HG03439 (cell line): ENCODE measurements at regions not wholly inside any gene's neighbourhood (a gene's known extent, or its start where the extent isn't known, plus 50 kb on each side); places are given as distances from the start of the nearest gene placed in this dataset.

Source experiments
- ATAC-seq: cut with Tn5 transposase; IDR thresholded peaks from one replicate; pipeline ENCODE4 v1.9.1; 2021; ENCODE audit warnings: mild to moderate bottlenecking, moderate library complexity; ENCODE audit not compliant: unreplicated experiment

- no peak for ATAC-seq
These were observed 144.3 kb upstream of the MTAP start for GRCh38 chr9:21657966-21658667.

GRCh38 chr9:21660976-21661375 lies 141.5 kb upstream of the MTAP start:
- no peak for ATAC-seq

- ATAC-seq = no peak
These were observed 140.8 kb upstream of the MTAP start for GRCh38 chr9:21661626-21662025.

- no peak for ATAC-seq
These were observed 133.9 kb upstream of the MTAP start for GRCh38 chr9:21668516-21668915.

GRCh38 chr9:21669701-21670100 lies 132.7 kb upstream of the MTAP start:
- no peak for ATAC-seq

GRCh38 chr9:21670374-21670773 lies 132.1 kb upstream of the MTAP start:
- ATAC-seq = no peak

- ATAC-seq = no peak
These were observed 130.3 kb upstream of the MTAP start for GRCh38 chr9:21672140-21672539.

- no peak for ATAC-seq
These were observed 129.7 kb upstream of the MTAP start for GRCh38 chr9:21672761-21673160.

GRCh38 chr9:21674894-21675293 lies 127.5 kb upstream of the MTAP start:
- no peak for ATAC-seq

GRCh38 chr9:21677387-21677786 lies 125.0 kb upstream of the MTAP start:
- no peak for ATAC-seq

GRCh38 chr9:21677834-21678233 lies 124.6 kb upstream of the MTAP start:
- ATAC-seq = no peak

- ATAC-seq = no peak
These were observed 123.0 kb upstream of the MTAP start for GRCh38 chr9:21679432-21679831.

- no peak for ATAC-seq
These were observed 121.8 kb upstream of the MTAP start for GRCh38 chr9:21680590-21680989.

- no peak for ATAC-seq
These were observed 120.8 kb upstream of the MTAP start for GRCh38 chr9:21681641-21682040.

GRCh38 chr9:21682381-21682780 lies 120.1 kb upstream of the MTAP start:
- no peak for ATAC-seq

- ATAC-seq = no peak
These were observed 119.5 kb upstream of the MTAP start for GRCh38 chr9:21682981-21683380.

GRCh38 chr9:21683484-21684175 lies 118.8 kb upstream of the MTAP start:
- no peak for ATAC-seq

GRCh38 chr9:21684231-21684630 lies 118.2 kb upstream of the MTAP start:
- no peak for ATAC-seq

- no peak for ATAC-seq
These were observed 117.5 kb upstream of the MTAP start for GRCh38 chr9:21684831-21685362.

GRCh38 chr9:21685502-21685901 lies 116.9 kb upstream of the MTAP start:
- ATAC-seq = no peak

- no peak for ATAC-seq
These were observed 115.7 kb upstream of the MTAP start for GRCh38 chr9:21686738-21687137.

- ATAC-seq = no peak
These were observed 115.1 kb upstream of the MTAP start for GRCh38 chr9:21687351-21687750.
